Mammary epithelial cell (primary cell): ENCODE measurements at regions not wholly inside any gene's neighbourhood (a gene's known extent, or its start where the extent isn't known, plus 50 kb on each side); places are given as distances from the start of the nearest gene placed in this dataset.

Experiments
- CTCF ChIP-seq, 2 donors: IDR thresholded peaks in 1 of 2; conservative IDR thresholded peaks in 1 of 2; 2 replicates each; pipeline ENCODE4 v1.5.1; 2011 to 2012; ENCODE audit warnings: inconsistent platforms in 2 of 2, low read length in 2 of 2, mild to moderate bottlenecking in 2 of 2, control low read depth in 1 of 2, low read depth in 1 of 2; ENCODE audit not compliant: insufficient read depth in 1 of 2; ENCODE audit errors: extremely low read depth in 1 of 2
- EZH2 ChIP-seq: IDR thresholded peaks from 2 replicates; pipeline ENCODE4 v1.6.1; 2012; ENCODE audit warnings: low read length, inconsistent platforms, borderline replicate concordance

- TF ChIP-seq CTCF (conservative IDR thresholded peaks at IDR 0.05 in 1 of 2, IDR thresholded peaks at IDR 0.05 in 1 of 2; ENCODE audit: extremely low read depth in 1 of 2, insufficient read depth in 1 of 2, low read depth in 1 of 2, low read length in 2 of 2) (no peak), EZH2 (no peak)
Measured at GRCh38 chr17:83149029-83149725, 69.8 kb downstream of the METRNL start.
